ENCODE measurements at regions not wholly inside any gene's neighbourhood (a gene's known extent, or its start where the extent isn't known, plus 50 kb on each side); places are given as distances from the start of the nearest gene placed in this dataset.

DNA sequence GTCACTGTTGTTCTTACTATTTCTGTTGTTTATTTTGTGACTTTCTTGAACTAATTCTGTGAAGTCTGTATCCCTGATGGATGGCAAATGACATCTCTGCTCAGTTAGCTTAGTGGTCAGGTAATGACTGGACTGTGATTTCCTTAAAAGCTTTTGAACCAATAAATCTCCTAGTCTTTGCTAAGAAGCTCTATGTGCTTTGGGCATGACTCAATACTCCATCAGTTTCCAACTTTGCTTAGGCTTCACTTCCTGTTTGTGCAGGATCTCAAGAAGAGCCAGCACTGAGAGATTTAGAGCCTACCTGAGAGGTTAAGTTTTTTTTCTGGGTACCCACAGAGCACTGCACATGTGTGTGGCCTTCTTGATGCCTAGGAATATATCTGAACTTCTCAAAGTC, 329.7 kb upstream of the HTR2A start:
- TF ChIP-seq CTCF (IDR thresholded peaks at IDR 0.05) (no peak), POLR2A (IDR thresholded peaks at IDR 0.05) (no peak)
